ENCODE measurements at regions not wholly inside any gene's neighbourhood (a gene's known extent, or its start where the extent isn't known, plus 50 kb on each side); places are given as distances from the start of the nearest gene placed in this dataset.

- intact Hi-C loops (cut with DNase I) = no loop called here
- Histone ChIP-seq H3K4me1 (replicated peaks) (no peaks in the 10 kb centered on the region), H3K4me3 (no peak overlapping the region), H3K27me3 (replicated peaks; ENCODE audit: insufficient read depth) (no peaks in the 10 kb centered on the region), H3K27ac (no peak overlapping the region), H3K9me3 (no peaks in the 10 kb centered on the region), H3K36me3 (no peaks in the 10 kb centered on the region)
- no peak for DNase-seq (ENCODE audit: low spot score)
- TF ChIP-seq POLR2A (IDR thresholded peaks at IDR 0.05) (no peak), POLR2AphosphoS5 (IDR thresholded peaks at IDR 0.05) (no peak), CTCF (IDR thresholded peaks at IDR 0.05) (no peak)
- WGBS = 92% methylated on average over 2 of the region's 2 CpGs
Measured at GRCh38 chr3:27923349-27924068, 201.4 kb upstream of the EOMES start.

GRCh38 chr3:27927882-27928281, 205.8 kb upstream of the EOMES start:
- TF ChIP-seq CTCF (IDR thresholded peaks at IDR 0.05) (no peak), POLR2AphosphoS5 (IDR thresholded peaks at IDR 0.05) (no peak), POLR2A (IDR thresholded peaks at IDR 0.05) (no peak)
- H3K4me3 ChIP-seq = no peak overlapping the region
- no peaks in the 10 kb centered on the region for H3K27me3 ChIP-seq (replicated peaks; ENCODE audit: insufficient read depth)
- no peak overlapping the region for H3K27ac ChIP-seq
- WGBS = 55% methylated on average over 1 of the region's 1 CpG
- intact Hi-C loops (cut with DNase I) = no loop called here
- H3K4me1 ChIP-seq (replicated peaks) = no peaks in the 10 kb centered on the region
- no peaks in the 10 kb centered on the region for H3K9me3 ChIP-seq
- no peaks in the 10 kb centered on the region for H3K36me3 ChIP-seq
- no peak for DNase-seq (ENCODE audit: low spot score)

GRCh38 chr3:27930052-27930602, 208.0 kb upstream of the EOMES start:
- TF ChIP-seq POLR2AphosphoS5 (IDR thresholded peaks at IDR 0.05) (no peak), POLR2A (IDR thresholded peaks at IDR 0.05) (no peak), CTCF (IDR thresholded peaks at IDR 0.05) (no peak)
- Histone ChIP-seq H3K27me3 (replicated peaks; ENCODE audit: insufficient read depth) (no peaks in the 10 kb centered on the region), H3K4me3 (no peak overlapping the region), H3K4me1 (replicated peaks) (no peaks in the 10 kb centered on the region), H3K9me3 (no peaks in the 10 kb centered on the region), H3K36me3 (no peaks in the 10 kb centered on the region), H3K27ac (no peak overlapping the region)
- intact Hi-C loops (cut with DNase I) = no loop called here
- WGBS = 83% methylated on average over 1 of the region's 1 CpG
- no peak for DNase-seq (ENCODE audit: low spot score)

- no peaks in the 10 kb centered on the region for H3K9me3 ChIP-seq
- H3K27me3 ChIP-seq (replicated peaks; ENCODE audit: insufficient read depth) = no peaks in the 10 kb centered on the region
- H3K4me3 ChIP-seq = no peak overlapping the region
- WGBS = 98% methylated on average over 2 of the region's 2 CpGs
- DNase-seq (ENCODE audit: low spot score) = no peak
- no peaks in the 10 kb centered on the region for H3K36me3 ChIP-seq
- H3K4me1 ChIP-seq (replicated peaks) = no peaks in the 10 kb centered on the region
- H3K27ac ChIP-seq = no peak overlapping the region
- intact Hi-C loops (cut with DNase I) = no loop called here
- TF ChIP-seq CTCF (IDR thresholded peaks at IDR 0.05) (no peak), POLR2A (IDR thresholded peaks at IDR 0.05) (no peak), POLR2AphosphoS5 (IDR thresholded peaks at IDR 0.05) (no peak)
Measured at GRCh38 chr3:27935492-27935891, 213.4 kb upstream of the EOMES start.

- Histone ChIP-seq H3K27ac (no peak overlapping the region), H3K27me3 (replicated peaks; ENCODE audit: insufficient read depth) (no peaks in the 10 kb centered on the region), H3K4me3 (no peak overlapping the region), H3K9me3 (no peaks in the 10 kb centered on the region), H3K36me3 (no peaks in the 10 kb centered on the region), H3K4me1 (replicated peaks) (no peaks in the 10 kb centered on the region)
- TF ChIP-seq CTCF (IDR thresholded peaks at IDR 0.05) (no peak), POLR2AphosphoS5 (IDR thresholded peaks at IDR 0.05) (no peak), POLR2A (IDR thresholded peaks at IDR 0.05) (no peak)
- intact Hi-C loops (cut with DNase I) = no loop called here
- DNase-seq (ENCODE audit: low spot score) = no peak
Measured at GRCh38 chr3:27939521-27939920, 217.4 kb upstream of the EOMES start.

All from prostate gland (tissue), 2 donors.